ENCODE measurements at regions not wholly inside any gene's neighbourhood (a gene's known extent, or its start where the extent isn't known, plus 50 kb on each side); places are given as distances from the start of the nearest gene placed in this dataset.

GRCh38 chr1:219476116-219476515 lies 136.8 kb downstream of the ZC3H11B start:
- FAIRE-seq, result no peak
- Histone ChIP-seq H2BK20ac (ENCODE audit: low read length) (no peak overlapping the region), H3K14ac (ENCODE audit: insufficient read length) (no peak overlapping the region), H2BK15ac (ENCODE audit: low read length) (no peak overlapping the region), H3K9ac (replicated peaks in 1 of 4; ENCODE audit: extremely low read depth in 1 of 4, low read depth in 3 of 4, low read length in 3 of 4) (no peak overlapping the region), H3K4me3 (ENCODE audit: extremely low read depth in 1 of 4, insufficient read depth in 2 of 4, low read depth in 3 of 4, low read length in 4 of 4) (no peak overlapping the region), H2BK120ac (replicated peaks; ENCODE audit: low read depth, low read length) (no peak overlapping the region), H3K56ac (replicated peaks; ENCODE audit: insufficient read length, low read depth, low read length) (no peak overlapping the region), H3K79me1 (ENCODE audit: low read depth, low read length) (no peaks in the 10 kb centered on the region), H4K8ac (ENCODE audit: extremely low read depth, insufficient read depth, low read length) (no peak overlapping the region), H4K5ac (ENCODE audit: insufficient read length, low read depth, low read length) (no peak overlapping the region), H3K23me2 (ENCODE audit: low read depth, low read length) (no peaks in the 10 kb centered on the region), H3K27me3 (replicated peaks in 1 of 4; ENCODE audit: control insufficient read depth in 3 of 4, extremely low read depth in 1 of 4, insufficient read depth in 3 of 4, low read length in 3 of 4) (no peaks in the 10 kb centered on the region), H3K79me2 (ENCODE audit: control insufficient read depth in 1 of 2, insufficient read depth in 2 of 2, low read length in 2 of 2) (no peaks in the 10 kb centered on the region), H3K23ac (ENCODE audit: insufficient read length) (no peak overlapping the region), H3K4me1 (replicated peaks in 1 of 4; ENCODE audit: control insufficient read depth in 3 of 4, insufficient read depth in 4 of 4, low read length in 3 of 4) (no peaks in the 10 kb centered on the region), H2BK5ac (ENCODE audit: low read depth, low read length) (no peak overlapping the region), H4K91ac (replicated peaks; ENCODE audit: insufficient read length, low read length) (no peak overlapping the region), H3K9me3 (ENCODE audit: insufficient read depth in 2 of 2, low read depth in 1 of 2, low read length in 1 of 2) (no peaks in the 10 kb centered on the region), H3K18ac (ENCODE audit: extremely low read depth, low read length) (no peak overlapping the region), H3K27ac (ENCODE audit: low read depth, low read length) (no peak overlapping the region), H2AFZ (ENCODE audit: low read length) (no peak overlapping the region), H4K20me1 (replicated peaks in 1 of 2; ENCODE audit: control insufficient read depth in 1 of 2, insufficient read depth in 2 of 2, low read length in 2 of 2) (no peaks in the 10 kb centered on the region), H3K4ac (replicated peaks; ENCODE audit: insufficient read length, low read depth, low read length) (no peak overlapping the region), H3K4me2 (ENCODE audit: insufficient read depth in 1 of 2, low read depth in 2 of 2, low read length in 2 of 2) (no peak overlapping the region), H2AK5ac (ENCODE audit: low read depth, low read length) (no peak overlapping the region), H3K36me3 (ENCODE audit: control insufficient read depth in 2 of 4, insufficient read depth in 4 of 4, low read length in 3 of 4) (no peaks in the 10 kb centered on the region), H2BK12ac (ENCODE audit: low read depth, low read length) (no peak overlapping the region)
- 93% methylated on average over 2 of the region's 2 CpGs; no CpG with 5 or more reads in 1 of the 2 experiments for WGBS, 2 experiments (ENCODE audit: extremely low coverage in 1 of 2, insufficient coverage in 1 of 2, insufficient read length in 1 of 2, insufficient replicate concordance in 2 of 2, low coverage in 1 of 2, low lambda C conversion rate in 2 of 2, missing lambda C conversion rate in 1 of 2)
- DNase-seq (ENCODE audit: low read depth in 1 of 2, low spot score in 2 of 2), result no peak
- POLR2A ChIA-PET (ENCODE audit: partially characterized antibody), result no interaction called here
- TF ChIP-seq TEAD4 (IDR thresholded peaks at IDR 0.05; ENCODE audit: low read depth, low read length), result no peak
- CTCF ChIA-PET (ENCODE audit: partially characterized antibody), result no interaction called here
